Fibroblast of lung (primary cell): ENCODE measurements at regions not wholly inside any gene's neighbourhood (a gene's known extent, or its start where the extent isn't known, plus 50 kb on each side); places are given as distances from the start of the nearest gene placed in this dataset.

ENCODE experiments used
- DNase-seq, 2 donors: peaks; one replicate each; pipeline versions ENCODE4 v3.0.0 to v3.0.0-alpha.2; 2010; ENCODE audit warnings: low read depth in 2 of 2
- H2AFZ ChIP-seq: 2 replicates; pipeline ENCODE4 v1.5.1; 2012; ENCODE audit warnings: low read length, control low read depth, inconsistent platforms
- H3K27ac ChIP-seq: 2 replicates; pipeline ENCODE4 v1.5.1; 2011; ENCODE audit warnings: low read length, control low read depth; ENCODE audit not compliant: insufficient read depth
- H3K27me3 ChIP-seq: 2 replicates; pipeline ENCODE4 v1.5.1; 2011; ENCODE audit warnings: mild to moderate bottlenecking, low read length; ENCODE audit not compliant: control insufficient read depth, insufficient read depth
- H3K36me3 ChIP-seq: 2 replicates; pipeline ENCODE4 v1.5.1; 2011; ENCODE audit warnings: low read length; ENCODE audit not compliant: control insufficient read depth, insufficient read depth
- H3K4me1 ChIP-seq: 2 replicates; pipeline ENCODE4 v1.5.1; 2011; ENCODE audit warnings: low read length; ENCODE audit not compliant: control insufficient read depth, insufficient read depth; ENCODE audit errors: extremely low read depth
- H3K4me2 ChIP-seq: 2 replicates; pipeline ENCODE4 v1.5.1; 2011; ENCODE audit warnings: low read length, control low read depth; ENCODE audit not compliant: insufficient read depth; ENCODE audit errors: extremely low read depth
- H3K4me3 ChIP-seq, 4 experiments: fragments of 200-600 bp in 1 of 4; sonication (generic) in 1 of 4; replicated peaks in 1 of 4; 2 replicates each; pipeline ENCODE4 v1.5.1; 2011 to 2016; ENCODE audit warnings: low read length in 4 of 4, low read depth in 3 of 4, mild to moderate bottlenecking in 3 of 4, control low read depth in 2 of 4, inconsistent platforms in 1 of 4, mixed read lengths in 1 of 4; ENCODE audit not compliant: insufficient read depth in 1 of 4; ENCODE audit errors: control extremely low read depth in 1 of 4
- H3K79me2 ChIP-seq: 2 replicates; pipeline ENCODE4 v1.5.1; 2012; ENCODE audit warnings: mild to moderate bottlenecking, low read length, inconsistent platforms; ENCODE audit not compliant: control insufficient read depth, insufficient read depth
- H3K9ac ChIP-seq: 2 replicates; pipeline ENCODE4 v1.5.1; 2011; ENCODE audit warnings: mild to moderate bottlenecking, low read length, control low read depth; ENCODE audit not compliant: insufficient read depth
- H3K9me3 ChIP-seq: 2 replicates; pipeline ENCODE4 v1.5.1; 2012; ENCODE audit warnings: low read depth, low read length; ENCODE audit not compliant: control insufficient read depth, insufficient read depth
- H4K20me1 ChIP-seq: 2 replicates; pipeline ENCODE4 v1.5.1; 2011; ENCODE audit warnings: low read length; ENCODE audit not compliant: control insufficient read depth, insufficient read depth; ENCODE audit errors: extremely low read depth
- CTCF ChIP-seq, 2 donors: IDR thresholded peaks in 1 of 2; conservative IDR thresholded peaks in 1 of 2; 1 replicate in 1 of 2; 2 replicates in 1 of 2; pipeline ENCODE4 v1.5.1; 2011 to 2012; ENCODE audit warnings: low read length in 2 of 2, control low read depth in 1 of 2, inconsistent platforms in 1 of 2, low read depth in 1 of 2, mild to moderate bottlenecking in 1 of 2
- EZH2 ChIP-seq: IDR thresholded peaks from 2 replicates; pipeline ENCODE4 v1.5.1; 2012; ENCODE audit warnings: low read length, control low read depth, mild to moderate bottlenecking; ENCODE audit errors: missing control alignments

GRCh38 chr13:92972751-92973150, 253.9 kb upstream of the GPC6 start:
- Histone ChIP-seq H2AFZ (no peak overlapping the region), H3K27me3 (no peaks in the 10 kb centered on the region), H3K79me2 (no peaks in the 10 kb centered on the region), H3K27ac (no peak overlapping the region), H3K9me3 (no peaks in the 10 kb centered on the region), H4K20me1 (no peaks in the 10 kb centered on the region), H3K9ac (no peak overlapping the region), H3K36me3 (no peaks in the 10 kb centered on the region), H3K4me2 (no peak overlapping the region), H3K4me1 (no peaks in the 10 kb centered on the region), H3K4me3 (no peak overlapping the region)
- no peak for DNase-seq
- TF ChIP-seq EZH2 (no peak), CTCF (conservative IDR thresholded peaks at IDR 0.05 in 1 of 2, IDR thresholded peaks at IDR 0.05 in 1 of 2; ENCODE audit: low read depth in 1 of 2, low read length in 2 of 2) (no peak)

DNA sequence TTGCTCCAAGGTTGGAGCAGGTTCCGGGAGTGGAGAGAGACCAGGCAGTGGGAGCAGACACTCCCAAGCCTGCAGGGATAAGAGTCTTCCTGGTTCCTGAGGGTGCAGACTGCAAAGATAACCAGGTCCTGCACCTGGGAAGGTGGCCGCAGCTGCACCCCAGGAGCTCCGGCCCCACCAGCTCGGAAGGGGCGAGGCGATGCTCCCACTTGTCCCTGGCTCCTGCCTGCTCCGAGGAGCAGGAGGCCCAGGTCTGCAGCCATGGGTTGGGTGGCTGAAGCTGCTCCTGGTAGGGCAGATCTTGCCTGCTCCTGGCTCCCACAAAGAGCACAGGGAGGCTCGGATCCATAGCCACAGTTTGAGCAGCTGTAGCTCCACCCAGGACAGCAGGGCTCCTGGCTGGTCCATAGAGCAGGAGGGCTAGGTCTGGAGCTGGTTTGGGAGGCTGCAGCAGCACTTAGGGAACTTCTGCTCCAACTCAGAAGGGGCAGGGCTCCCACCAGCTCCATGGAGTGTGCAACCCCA, 251.6 kb upstream of the GPC6 start:
- DNase-seq: no peak
- no peaks in the 10 kb centered on the region for H3K27me3 ChIP-seq
- TF ChIP-seq CTCF (conservative IDR thresholded peaks at IDR 0.05 in 1 of 2, IDR thresholded peaks at IDR 0.05 in 1 of 2; ENCODE audit: low read depth in 1 of 2, low read length in 2 of 2) (no peak), EZH2 (no peak)
- H3K4me3 ChIP-seq: no peak overlapping the region
- H3K4me1 ChIP-seq: no peaks in the 10 kb centered on the region
- no peaks in the 10 kb centered on the region for H3K79me2 ChIP-seq
- H4K20me1 ChIP-seq: no peaks in the 10 kb centered on the region
- H2AFZ ChIP-seq: no peak overlapping the region
- H3K36me3 ChIP-seq: no peaks in the 10 kb centered on the region
- H3K27ac ChIP-seq: no peak overlapping the region
- no peak overlapping the region for H3K9ac ChIP-seq
- no peak overlapping the region for H3K4me2 ChIP-seq
- no peaks in the 10 kb centered on the region for H3K9me3 ChIP-seq

GRCh38 chr13:92976657-92977056, 249.9 kb upstream of the GPC6 start:
- no peak overlapping the region for H3K27ac ChIP-seq
- no peaks in the 10 kb centered on the region for H3K36me3 ChIP-seq
- no peaks in the 10 kb centered on the region for H3K79me2 ChIP-seq
- no peak for DNase-seq
- no peaks in the 10 kb centered on the region for H4K20me1 ChIP-seq
- no peak overlapping the region for H3K4me2 ChIP-seq
- H3K4me3 ChIP-seq: no peak overlapping the region
- H3K9me3 ChIP-seq: no peaks in the 10 kb centered on the region
- H3K27me3 ChIP-seq: no peaks in the 10 kb centered on the region
- H2AFZ ChIP-seq: no peak overlapping the region
- no peaks in the 10 kb centered on the region for H3K4me1 ChIP-seq
- H3K9ac ChIP-seq: no peak overlapping the region
- TF ChIP-seq EZH2 (no peak), CTCF (conservative IDR thresholded peaks at IDR 0.05 in 1 of 2, IDR thresholded peaks at IDR 0.05 in 1 of 2; ENCODE audit: low read depth in 1 of 2, low read length in 2 of 2) (no peak)
